ENCODE measurements at regions not wholly inside any gene's neighbourhood (a gene's known extent, or its start where the extent isn't known, plus 50 kb on each side); places are given as distances from the start of the nearest gene placed in this dataset.

GRCh38 chr13:88196106-88196505, 524.9 kb downstream of the SLITRK5 start:
- Histone ChIP-seq H3K9me3 (ENCODE audit: control insufficient read depth in 1 of 2, insufficient read depth in 1 of 2, low read depth in 1 of 2, low read length in 2 of 2) (no peaks in the 10 kb centered on the region), H3K27ac (ENCODE audit: low read depth, low read length) (no peak overlapping the region), H3K36me3 (ENCODE audit: control insufficient read depth in 1 of 2, insufficient read depth in 2 of 2, low read length in 2 of 2) (no peaks in the 10 kb centered on the region), H3K27me3 (ENCODE audit: insufficient read depth, low read length) (no peaks in the 10 kb centered on the region), H2AFZ (ENCODE audit: low read depth, low read length, poor library complexity, severe bottlenecking) (no peak overlapping the region), H3K4me3 (replicated peaks in 1 of 2; ENCODE audit: low read depth in 1 of 2, low read length in 2 of 2) (no peak overlapping the region), H3K9me2 (ENCODE audit: insufficient read depth) (no peaks in the 10 kb centered on the region), H4K20me1 (ENCODE audit: insufficient read depth) (no peaks in the 10 kb centered on the region), H3K4me1 (ENCODE audit: control insufficient read depth in 1 of 2, insufficient read depth in 2 of 2, low read length in 2 of 2) (no peaks in the 10 kb centered on the region), H3K4me2 (ENCODE audit: low read length) (no peak overlapping the region), H3K9ac (ENCODE audit: low read length) (no peak overlapping the region), H3K79me2 (ENCODE audit: insufficient read depth, low read length) (no peaks in the 10 kb centered on the region)
- BruUV-seq (replicated peaks), result no TSS peak
- ATAC-seq, result no peak
- intact Hi-C loops (cut with micrococcal nuclease), result no loop called here
- ChIA-PET RAD21 (ENCODE audit: low non-redundant PET in 1 of 2, low total read pairs in 2 of 2, uncharacterized antibody in 2 of 2, unreplicated experiment in 2 of 2) (no interaction called here), CTCF (no interaction called here), POLR2A (no interaction called here)
- no peak for DNase-seq (ENCODE audit: low read depth, low spot score)
- TF ChIP-seq TCF7L2 (IDR thresholded peaks at IDR 0.05; ENCODE audit: borderline replicate concordance, extremely low read depth, insufficient read depth, insufficient read length), result no peak
- TF ChIP-seq, protein P1, sequence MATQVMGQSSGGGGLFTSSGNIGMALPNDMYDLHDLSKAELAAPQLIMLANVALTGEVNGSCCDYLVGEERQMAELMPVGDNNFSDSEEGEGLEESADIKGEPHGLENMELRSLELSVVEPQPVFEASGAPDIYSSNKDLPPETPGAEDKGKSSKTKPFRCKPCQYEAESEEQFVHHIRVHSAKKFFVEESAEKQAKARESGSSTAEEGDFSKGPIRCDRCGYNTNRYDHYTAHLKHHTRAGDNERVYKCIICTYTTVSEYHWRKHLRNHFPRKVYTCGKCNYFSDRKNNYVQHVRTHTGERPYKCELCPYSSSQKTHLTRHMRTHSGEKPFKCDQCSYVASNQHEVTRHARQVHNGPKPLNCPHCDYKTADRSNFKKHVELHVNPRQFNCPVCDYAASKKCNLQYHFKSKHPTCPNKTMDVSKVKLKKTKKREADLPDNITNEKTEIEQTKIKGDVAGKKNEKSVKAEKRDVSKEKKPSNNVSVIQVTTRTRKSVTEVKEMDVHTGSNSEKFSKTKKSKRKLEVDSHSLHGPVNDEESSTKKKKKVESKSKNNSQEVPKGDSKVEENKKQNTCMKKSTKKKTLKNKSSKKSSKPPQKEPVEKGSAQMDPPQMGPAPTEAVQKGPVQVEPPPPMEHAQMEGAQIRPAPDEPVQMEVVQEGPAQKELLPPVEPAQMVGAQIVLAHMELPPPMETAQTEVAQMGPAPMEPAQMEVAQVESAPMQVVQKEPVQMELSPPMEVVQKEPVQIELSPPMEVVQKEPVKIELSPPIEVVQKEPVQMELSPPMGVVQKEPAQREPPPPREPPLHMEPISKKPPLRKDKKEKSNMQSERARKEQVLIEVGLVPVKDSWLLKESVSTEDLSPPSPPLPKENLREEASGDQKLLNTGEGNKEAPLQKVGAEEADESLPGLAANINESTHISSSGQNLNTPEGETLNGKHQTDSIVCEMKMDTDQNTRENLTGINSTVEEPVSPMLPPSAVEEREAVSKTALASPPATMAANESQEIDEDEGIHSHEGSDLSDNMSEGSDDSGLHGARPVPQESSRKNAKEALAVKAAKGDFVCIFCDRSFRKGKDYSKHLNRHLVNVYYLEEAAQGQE (IDR thresholded peaks at IDR 0.05; ENCODE audit: low read depth), result no peak
- no peak for TF ChIP-seq FOSL1 (IDR thresholded peaks at IDR 0.05; ENCODE audit: low read depth)
- TF ChIP-seq EGR1 (IDR thresholded peaks at IDR 0.05; ENCODE audit: low read depth), result no peak
- no peak for TF ChIP-seq CBX3 (IDR thresholded peaks at IDR 0.05; ENCODE audit: low read depth)
- no peak for TF ChIP-seq SP1 (IDR thresholded peaks at IDR 0.05; ENCODE audit: low read depth)
- TF ChIP-seq ELF1 (IDR thresholded peaks at IDR 0.05; ENCODE audit: borderline replicate concordance, low read depth), result no peak
- TF ChIP-seq, protein P2, sequence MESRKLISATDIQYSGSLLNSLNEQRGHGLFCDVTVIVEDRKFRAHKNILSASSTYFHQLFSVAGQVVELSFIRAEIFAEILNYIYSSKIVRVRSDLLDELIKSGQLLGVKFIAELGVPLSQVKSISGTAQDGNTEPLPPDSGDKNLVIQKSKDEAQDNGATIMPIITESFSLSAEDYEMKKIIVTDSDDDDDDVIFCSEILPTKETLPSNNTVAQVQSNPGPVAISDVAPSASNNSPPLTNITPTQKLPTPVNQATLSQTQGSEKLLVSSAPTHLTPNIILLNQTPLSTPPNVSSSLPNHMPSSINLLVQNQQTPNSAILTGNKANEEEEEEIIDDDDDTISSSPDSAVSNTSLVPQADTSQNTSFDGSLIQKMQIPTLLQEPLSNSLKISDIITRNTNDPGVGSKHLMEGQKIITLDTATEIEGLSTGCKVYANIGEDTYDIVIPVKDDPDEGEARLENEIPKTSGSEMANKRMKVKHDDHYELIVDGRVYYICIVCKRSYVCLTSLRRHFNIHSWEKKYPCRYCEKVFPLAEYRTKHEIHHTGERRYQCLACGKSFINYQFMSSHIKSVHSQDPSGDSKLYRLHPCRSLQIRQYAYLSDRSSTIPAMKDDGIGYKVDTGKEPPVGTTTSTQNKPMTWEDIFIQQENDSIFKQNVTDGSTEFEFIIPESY (IDR thresholded peaks at IDR 0.05; ENCODE audit: extremely low read depth, insufficient replicate concordance, low read length), result no peak
- no peak for TF ChIP-seq YY1 (IDR thresholded peaks at IDR 0.05; ENCODE audit: extremely low read depth, insufficient replicate concordance, low read depth, low read length)
- TF ChIP-seq ZFX (IDR thresholded peaks at IDR 0.05), result no peak
- TF ChIP-seq, protein P3, sequence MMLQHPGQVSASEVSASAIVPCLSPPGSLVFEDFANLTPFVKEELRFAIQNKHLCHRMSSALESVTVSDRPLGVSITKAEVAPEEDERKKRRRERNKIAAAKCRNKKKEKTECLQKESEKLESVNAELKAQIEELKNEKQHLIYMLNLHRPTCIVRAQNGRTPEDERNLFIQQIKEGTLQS (IDR thresholded peaks at IDR 0.05), result no peak
- TF ChIP-seq EZH2 (IDR thresholded peaks at IDR 0.05), result no peak
- no peak for TF ChIP-seq CEBPB (IDR thresholded peaks at IDR 0.05; ENCODE audit: low read depth)
- TF ChIP-seq RAD21 (IDR thresholded peaks at IDR 0.05; ENCODE audit: low read depth), result no peak
- no peak for TF ChIP-seq POLR2AphosphoS5 (IDR thresholded peaks at IDR 0.05; ENCODE audit: low read depth, low read length)
- TF ChIP-seq SIN3A (IDR thresholded peaks at IDR 0.05; ENCODE audit: low read depth), result no peak
- no peak for TF ChIP-seq ZNF274 (IDR thresholded peaks at IDR 0.05; ENCODE audit: low read depth, low read length)
- no peak for TF ChIP-seq JUND (IDR thresholded peaks at IDR 0.05)
- TF ChIP-seq CTCF (IDR thresholded peaks at IDR 0.05 in 2 of 3, conservative IDR thresholded peaks at IDR 0.05 in 1 of 3; ENCODE audit: borderline replicate concordance in 1 of 3, insufficient read depth in 1 of 3, low read depth in 2 of 3, low read length in 2 of 3), result no peak

Measured in HCT116 (cell line).